ENCODE measurements at regions not wholly inside any gene's neighbourhood (a gene's known extent, or its start where the extent isn't known, plus 50 kb on each side); places are given as distances from the start of the nearest gene placed in this dataset.
"Not testable (repeated sequence)": the region's sequence is repeated elsewhere in the genome, so short reads cannot be mapped to it uniquely, and the experiment has no call there.

DNA sequence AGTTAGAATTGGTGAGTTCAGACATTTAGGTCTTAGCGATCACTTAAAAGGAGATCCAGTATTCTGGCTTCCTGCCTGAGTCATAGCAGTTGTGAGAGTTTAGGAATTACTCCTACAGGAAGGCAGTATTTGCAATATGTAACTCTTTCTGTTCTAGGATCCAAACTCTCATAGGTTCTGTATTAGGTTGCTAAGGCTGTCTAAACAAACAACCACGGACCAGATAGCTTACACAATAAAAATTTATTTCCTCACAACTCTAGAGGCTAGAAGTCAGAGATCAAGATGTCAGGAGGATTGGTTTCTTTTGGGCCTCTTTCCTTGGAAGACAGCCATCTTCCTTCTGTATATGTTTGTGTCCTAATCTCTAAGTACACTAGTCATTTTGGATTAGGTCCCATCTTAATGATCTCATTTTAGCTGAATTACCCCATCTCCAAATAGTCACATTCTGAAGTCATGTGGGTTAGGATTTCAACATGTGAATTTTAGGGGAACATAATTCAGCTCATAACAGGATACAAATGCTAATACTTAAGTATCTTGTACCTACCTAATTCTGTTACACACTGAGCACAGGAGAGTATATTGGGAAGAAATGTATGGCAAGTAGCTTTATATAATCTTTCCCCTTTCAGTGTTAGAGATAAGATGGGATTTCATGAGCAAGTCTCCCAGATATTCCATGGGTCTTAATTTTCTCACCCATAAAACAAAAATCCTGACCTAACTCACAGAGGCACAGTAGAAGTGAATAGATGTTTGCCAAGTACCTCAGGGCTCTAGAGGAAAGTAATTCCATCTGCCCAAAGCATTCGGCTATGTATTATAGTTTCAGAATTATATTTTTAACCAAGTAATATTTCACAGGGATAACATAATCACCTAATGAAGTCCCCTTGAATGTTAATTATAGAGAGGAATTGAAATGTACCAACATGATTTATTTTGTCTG is 144.4 kb downstream of the PTBP2 start:
- no peak for DNase-seq (ENCODE audit: low read depth)

- DNase-seq (ENCODE audit: low read depth) = no peak
Observed at GRCh38 chr1:96872757-96873156, 151.2 kb downstream of the PTBP2 start.

GRCh38 chr1:96878640-96879039 is 157.1 kb downstream of the PTBP2 start:
- no peak for DNase-seq (ENCODE audit: low read depth)

DNA sequence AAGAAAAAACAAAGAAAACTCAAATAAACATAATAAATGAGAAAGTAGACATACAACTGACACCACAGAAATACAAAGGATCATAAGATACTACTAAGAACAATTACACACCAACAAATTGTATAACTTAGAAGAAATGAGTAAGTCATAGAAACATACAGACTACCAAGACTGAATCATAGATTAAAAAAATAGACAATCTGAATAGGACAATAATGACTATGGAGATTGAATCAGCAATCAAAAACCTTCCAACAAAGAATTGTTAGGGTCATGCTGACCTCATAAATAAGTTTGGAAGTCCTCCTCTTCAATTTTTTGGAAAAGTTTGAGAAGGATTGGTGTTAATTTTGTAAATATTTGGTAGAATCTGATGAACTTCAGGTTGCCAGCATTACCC is 159.0 kb downstream of the PTBP2 start:
- no peak for DNase-seq (ENCODE audit: low read depth)

DNA sequence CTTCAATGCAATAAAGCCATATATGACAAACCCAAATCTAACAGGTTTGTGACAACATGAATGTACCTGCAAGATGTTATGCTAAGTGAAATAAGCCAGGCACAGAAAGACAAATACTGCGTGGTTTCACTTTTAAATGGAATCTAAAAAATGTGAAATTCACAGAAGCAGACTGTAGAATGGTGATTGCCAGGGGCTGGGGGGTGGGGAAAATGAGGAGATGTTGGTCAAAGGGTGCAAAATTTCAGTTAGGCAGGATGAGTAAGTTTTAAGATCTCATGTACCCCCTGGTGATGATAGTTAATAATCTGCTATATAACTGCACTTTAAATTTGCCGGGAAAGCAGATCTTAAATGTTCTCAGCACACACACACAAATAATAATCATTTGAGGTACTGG is 160.5 kb downstream of the PTBP2 start:
- no peak for DNase-seq (ENCODE audit: low read depth)

GRCh38 chr1:96886474-96886873 is 164.9 kb downstream of the PTBP2 start:
- DNase-seq (ENCODE audit: low read depth) = no peak

DNA sequence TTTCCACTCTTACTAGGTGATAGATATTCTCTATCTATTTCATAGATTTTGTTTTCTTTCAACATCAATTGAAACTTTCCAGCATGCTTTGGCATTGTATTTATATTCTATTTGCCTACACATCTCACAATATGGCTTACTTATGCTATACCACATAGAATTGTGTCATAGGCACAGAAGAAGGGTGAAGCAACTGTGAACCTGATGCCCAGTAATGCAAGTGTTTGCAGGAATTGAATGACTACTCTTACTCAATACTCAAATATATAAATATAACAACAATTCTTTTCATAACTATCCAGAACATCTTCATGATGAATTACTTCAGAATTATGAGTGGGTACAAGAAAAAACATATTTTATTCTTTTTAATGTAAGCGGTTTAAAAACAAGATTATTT is 165.9 kb downstream of the PTBP2 start:
- DNase-seq (ENCODE audit: low read depth) = no peak

DNA sequence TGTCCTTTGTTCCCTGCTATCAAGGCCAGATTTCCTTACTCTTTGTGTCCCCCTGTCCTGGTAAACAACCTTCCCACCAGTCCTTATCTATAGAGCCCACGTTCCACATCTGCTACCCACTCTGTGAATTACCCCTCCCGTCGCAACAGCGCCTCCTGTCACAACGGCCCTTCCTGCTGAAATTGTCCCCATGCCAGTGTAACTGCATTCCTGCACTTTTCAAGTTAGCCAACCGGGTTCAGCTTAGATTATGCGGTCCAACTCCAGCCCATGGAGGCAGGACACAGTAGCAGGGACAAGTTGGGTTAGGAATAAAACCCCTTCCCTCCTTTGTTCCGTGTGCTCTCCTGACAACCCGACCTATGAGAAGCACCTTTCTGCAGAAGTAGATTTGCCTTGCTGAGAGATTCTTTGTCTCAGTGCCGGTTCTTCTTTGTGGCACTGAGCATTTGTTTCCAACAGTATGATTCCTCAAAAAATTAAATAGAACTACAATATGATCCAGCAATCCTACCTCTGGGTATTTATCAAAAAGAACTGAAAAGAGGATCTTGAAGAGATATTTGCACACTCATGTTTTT is 180.3 kb downstream of the PTBP2 start:
- no peak for DNase-seq (ENCODE audit: low read depth)

DNA sequence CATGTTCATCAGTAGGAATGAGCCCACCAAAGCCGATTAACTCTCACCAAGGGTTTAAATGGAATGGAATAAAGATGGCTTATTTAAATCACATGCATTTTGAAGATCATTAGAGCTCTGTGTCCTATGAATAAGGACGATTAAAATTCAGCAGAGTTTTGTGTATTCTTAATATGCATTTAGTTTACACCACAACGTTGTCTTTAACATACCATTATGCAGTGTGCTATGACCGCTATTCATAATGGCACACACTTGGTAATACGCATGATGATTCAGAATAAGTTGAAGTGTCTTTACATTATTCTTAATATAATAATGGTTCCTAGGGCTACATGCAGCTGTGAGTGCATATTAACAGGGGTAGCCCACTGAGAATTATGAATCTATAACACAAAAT is 190.7 kb downstream of the PTBP2 start:
- no peak for DNase-seq (ENCODE audit: low read depth)

- not testable (repeated sequence) for DNase-seq (ENCODE audit: low read depth)
Observed at GRCh38 chr1:96915701-96916100, 194.1 kb downstream of the PTBP2 start.

DNA sequence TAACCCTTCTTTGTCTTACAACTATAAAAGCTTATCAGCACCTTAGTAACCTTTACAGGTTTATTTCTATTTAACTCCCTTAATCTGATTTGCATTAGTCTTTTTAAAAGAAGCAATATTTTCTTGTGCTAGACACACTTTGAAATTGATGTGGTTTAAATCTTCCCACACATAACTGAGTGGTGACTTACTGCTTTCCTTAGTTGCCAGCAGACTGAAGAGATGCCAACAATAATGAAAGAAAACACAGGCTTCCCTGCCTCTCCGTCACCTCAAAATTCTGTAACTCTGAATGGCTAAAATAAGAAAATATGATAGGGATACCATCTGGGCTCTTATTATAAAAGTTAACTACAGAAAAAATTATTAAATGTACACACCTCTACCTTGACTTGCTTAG is 196.8 kb downstream of the PTBP2 start:
- no peak for DNase-seq (ENCODE audit: low read depth)

- no peak for DNase-seq (ENCODE audit: low read depth)
Observed at GRCh38 chr1:96922181-96922580, 200.6 kb downstream of the PTBP2 start.

DNA sequence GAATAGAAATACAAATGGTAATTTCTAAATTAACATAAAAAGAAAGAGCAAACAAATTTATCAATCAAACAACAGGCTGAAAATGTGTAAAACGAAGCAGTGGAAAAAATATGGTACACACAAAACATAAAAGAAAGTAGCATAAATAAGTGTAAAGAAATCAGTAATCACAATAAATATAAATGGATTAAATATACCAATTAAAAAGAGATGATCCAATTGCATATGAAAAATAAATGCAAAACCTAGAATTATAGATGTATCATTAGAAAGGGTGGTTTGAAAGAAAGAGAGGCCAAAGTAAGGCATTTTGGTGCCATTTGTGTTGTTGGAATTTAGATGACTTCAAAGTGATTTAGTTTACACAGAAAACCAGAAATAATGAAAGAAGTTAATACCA is 202.2 kb downstream of the PTBP2 start:
- no peak for DNase-seq (ENCODE audit: low read depth)

DNA sequence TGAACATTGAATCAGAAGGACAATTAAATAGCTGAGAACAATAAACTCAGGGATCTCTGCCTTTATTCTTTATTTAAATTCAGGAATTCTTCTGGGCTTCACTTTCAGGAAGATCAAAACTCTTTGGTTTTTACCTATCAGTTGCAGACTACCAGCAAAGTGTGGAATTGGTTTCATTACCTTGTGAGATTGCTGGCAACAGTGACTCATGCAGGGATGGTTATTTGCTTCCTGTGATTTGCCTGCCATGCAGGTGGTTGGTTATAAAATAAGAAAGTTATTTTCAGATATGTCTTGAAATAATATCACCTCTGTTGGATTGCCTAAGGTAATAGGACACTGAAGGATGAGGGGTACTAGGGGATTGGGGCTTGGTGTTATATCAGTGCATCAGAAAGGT is 204.6 kb downstream of the PTBP2 start:
- no peak for DNase-seq (ENCODE audit: low read depth)

- DNase-seq (ENCODE audit: low read depth) = no peak
Observed at GRCh38 chr1:96927125-96927524, 205.5 kb downstream of the PTBP2 start.

DNA sequence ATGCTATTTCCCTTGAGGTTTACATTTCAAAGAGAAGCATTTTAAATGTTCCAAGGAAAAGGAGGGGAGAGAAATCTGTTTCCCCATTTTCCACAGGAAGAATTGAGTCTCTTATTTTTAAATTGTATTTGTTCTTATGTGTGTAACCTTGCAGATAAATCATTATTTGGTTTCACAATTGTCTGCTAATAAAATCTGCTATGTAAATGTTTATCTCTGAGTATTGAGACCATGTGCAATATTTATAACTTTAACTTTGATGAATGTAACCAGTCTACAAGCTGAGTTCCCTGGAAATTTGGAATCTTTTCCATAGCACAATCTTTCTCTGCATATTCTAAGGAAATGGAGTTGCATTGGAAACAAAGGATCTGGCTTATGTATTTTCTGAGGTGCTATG is 209.6 kb downstream of the PTBP2 start:
- no peak for DNase-seq (ENCODE audit: low read depth)

DNA sequence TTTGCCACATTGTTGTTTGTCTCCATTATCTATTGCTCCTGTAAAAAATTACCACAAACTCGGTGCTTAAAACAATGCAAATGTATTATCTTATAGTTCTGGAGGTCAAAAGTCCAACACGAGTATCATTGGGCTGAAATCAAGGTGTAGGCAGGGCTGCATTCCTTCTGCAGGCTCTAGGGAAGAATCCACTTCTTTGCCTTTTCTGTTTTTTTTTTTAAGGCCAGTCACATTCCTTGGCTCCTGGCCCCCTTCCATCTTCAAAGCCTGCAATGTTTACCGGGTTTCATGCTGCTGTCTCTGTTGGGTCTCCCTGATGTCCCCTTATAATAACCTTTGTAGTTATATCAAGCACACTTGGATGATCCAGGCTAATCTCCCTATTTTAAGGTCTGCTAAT is 212.7 kb downstream of the PTBP2 start:
- no peak for DNase-seq (ENCODE audit: low read depth)

- DNase-seq (ENCODE audit: low read depth) = no peak
Observed at GRCh38 chr1:96944432-96945092, 223.0 kb downstream of the PTBP2 start.

GRCh38 chr1:96945509-96946084 is 224.0 kb downstream of the PTBP2 start:
- no peak for DNase-seq (ENCODE audit: low read depth)

GRCh38 chr1:96955307-96956012 is 233.9 kb downstream of the PTBP2 start:
- no peak for DNase-seq (ENCODE audit: low read depth)

- DNase-seq (ENCODE audit: low read depth) = no peak
Observed at GRCh38 chr1:96962216-96962615, 240.6 kb downstream of the PTBP2 start.

- no peak for DNase-seq (ENCODE audit: low read depth)
Observed at GRCh38 chr1:96962751-96963211, 241.2 kb downstream of the PTBP2 start.
